Stimulated activated naive CD4-positive, alpha-beta T cell treated with Interleukin-2 at 50 U/mL for 16 hours (primary cell): ENCODE measurements at regions not wholly inside any gene's neighbourhood (a gene's known extent, or its start where the extent isn't known, plus 50 kb on each side); places are given as distances from the start of the nearest gene placed in this dataset.
"Not testable (repeated sequence)": the region's sequence is repeated elsewhere in the genome, so short reads cannot be mapped to it uniquely, and the experiment has no call there.

ENCODE experiments used
- DNase-seq: peaks from one replicate; lab custom pipeline; 2025; lab: John Stamatoyannopoulos, UW

- DNase-seq: no peak
These were observed 657.8 kb downstream of the DIPK2A start for GRCh38 chr3:144629381-144629780.

- DNase-seq: no peak
These were observed 665.2 kb downstream of the DIPK2A start for GRCh38 chr3:144636833-144637232.

GRCh38 chr3:144638009-144638408 lies 666.4 kb downstream of the DIPK2A start:
- DNase-seq: no peak

GRCh38 chr3:144643771-144644198 lies 672.2 kb downstream of the DIPK2A start:
- no peak for DNase-seq

- no peak for DNase-seq
These were observed 673.7 kb downstream of the DIPK2A start for GRCh38 chr3:144645300-144645699.

- no peak for DNase-seq
These were observed 678.8 kb downstream of the DIPK2A start for GRCh38 chr3:144650380-144650779.

GRCh38 chr3:144652573-144652972 lies 681.0 kb downstream of the DIPK2A start:
- DNase-seq: no peak

GRCh38 chr3:144655423-144655822 lies 683.8 kb downstream of the DIPK2A start:
- DNase-seq: no peak

GRCh38 chr3:144660186-144660585 lies 688.6 kb downstream of the DIPK2A start:
- no peak for DNase-seq

- no peak for DNase-seq
These were observed 691.1 kb downstream of the DIPK2A start for GRCh38 chr3:144662729-144663128.

- no peak for DNase-seq
These were observed 692.1 kb downstream of the DIPK2A start for GRCh38 chr3:144663456-144664436.

- no peak for DNase-seq
These were observed 694.0 kb downstream of the DIPK2A start for GRCh38 chr3:144665567-144666053.

GRCh38 chr3:144670571-144670970 lies 698.9 kb downstream of the DIPK2A start:
- no peak for DNase-seq

- no peak for DNase-seq
These were observed 705.5 kb downstream of the DIPK2A start for GRCh38 chr3:144677103-144677502.

GRCh38 chr3:144683065-144683464 lies 711.4 kb downstream of the DIPK2A start:
- no peak for DNase-seq

- DNase-seq: no peak
These were observed 716.2 kb downstream of the DIPK2A start for GRCh38 chr3:144687862-144688261.

- no peak for DNase-seq
These were observed 720.9 kb downstream of the DIPK2A start for GRCh38 chr3:144692488-144692887.

GRCh38 chr3:144708437-144708836 lies 736.8 kb downstream of the DIPK2A start:
- DNase-seq: no peak

- DNase-seq: no peak
These were observed 765.7 kb downstream of the DIPK2A start for GRCh38 chr3:144737281-144737680.

- no peak for DNase-seq
These were observed 771.6 kb downstream of the DIPK2A start for GRCh38 chr3:144743225-144743668.

GRCh38 chr3:144744473-144744872 lies 772.9 kb downstream of the DIPK2A start:
- no peak for DNase-seq

- DNase-seq: no peak
These were observed 775.0 kb downstream of the DIPK2A start for GRCh38 chr3:144746631-144747030.

GRCh38 chr3:144749536-144750253 lies 778.1 kb downstream of the DIPK2A start:
- DNase-seq: not testable (repeated sequence)
